Posterior vena cava (tissue), 2 donors: ENCODE measurements at regions not wholly inside any gene's neighbourhood (a gene's known extent, or its start where the extent isn't known, plus 50 kb on each side); places are given as distances from the start of the nearest gene placed in this dataset.

Experiments used
- DNase-seq: peaks from one replicate; pipeline ENCODE4 v3.0.0-alpha.2; 2020; ENCODE audit warnings: low spot score
- intact Hi-C, 2 donors: fragments of 100-400 bp; cut with DNase I; formaldehyde crosslinking; loops; one replicate each; pipeline versions ENCODE4 v1.14.1 to v1.14.2; 2022 to 2023
- donor health status: DM: yes; HTN: yes; CAD: no.
- donor health status: DM: yes; HTN: yes; CAD: no.

DNA sequence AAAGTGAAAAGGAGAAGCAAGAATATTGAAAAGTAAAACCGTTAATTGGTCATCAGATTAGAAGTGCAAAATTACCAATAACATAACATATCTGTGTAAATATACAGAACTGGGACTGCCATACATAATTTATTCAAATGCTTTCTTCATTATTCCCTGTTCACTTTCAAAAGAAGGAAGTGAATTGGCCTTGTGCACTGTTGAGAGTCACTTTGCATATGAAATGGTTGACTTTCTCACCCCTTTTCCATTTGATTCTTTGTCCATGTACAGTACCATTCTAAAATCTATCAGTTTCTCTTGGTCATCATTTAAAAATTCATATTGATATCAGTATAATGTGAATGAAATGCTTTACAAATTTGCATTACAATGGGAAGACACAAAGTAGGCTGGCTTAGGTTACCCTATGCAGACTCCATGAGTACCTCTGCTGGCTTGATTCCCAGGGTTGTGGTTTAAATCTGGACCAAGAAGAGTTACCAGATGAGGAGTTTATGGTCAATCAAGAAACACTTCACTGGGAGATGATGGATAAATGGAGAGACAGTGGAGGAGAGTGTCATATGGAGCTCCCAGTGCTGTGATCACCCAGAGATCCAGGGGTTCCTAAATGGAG lies 210.9 kb upstream of the TOPAZ1 start:
- DNase-seq, result no peak
- intact Hi-C loops, result no loop called here

DNA sequence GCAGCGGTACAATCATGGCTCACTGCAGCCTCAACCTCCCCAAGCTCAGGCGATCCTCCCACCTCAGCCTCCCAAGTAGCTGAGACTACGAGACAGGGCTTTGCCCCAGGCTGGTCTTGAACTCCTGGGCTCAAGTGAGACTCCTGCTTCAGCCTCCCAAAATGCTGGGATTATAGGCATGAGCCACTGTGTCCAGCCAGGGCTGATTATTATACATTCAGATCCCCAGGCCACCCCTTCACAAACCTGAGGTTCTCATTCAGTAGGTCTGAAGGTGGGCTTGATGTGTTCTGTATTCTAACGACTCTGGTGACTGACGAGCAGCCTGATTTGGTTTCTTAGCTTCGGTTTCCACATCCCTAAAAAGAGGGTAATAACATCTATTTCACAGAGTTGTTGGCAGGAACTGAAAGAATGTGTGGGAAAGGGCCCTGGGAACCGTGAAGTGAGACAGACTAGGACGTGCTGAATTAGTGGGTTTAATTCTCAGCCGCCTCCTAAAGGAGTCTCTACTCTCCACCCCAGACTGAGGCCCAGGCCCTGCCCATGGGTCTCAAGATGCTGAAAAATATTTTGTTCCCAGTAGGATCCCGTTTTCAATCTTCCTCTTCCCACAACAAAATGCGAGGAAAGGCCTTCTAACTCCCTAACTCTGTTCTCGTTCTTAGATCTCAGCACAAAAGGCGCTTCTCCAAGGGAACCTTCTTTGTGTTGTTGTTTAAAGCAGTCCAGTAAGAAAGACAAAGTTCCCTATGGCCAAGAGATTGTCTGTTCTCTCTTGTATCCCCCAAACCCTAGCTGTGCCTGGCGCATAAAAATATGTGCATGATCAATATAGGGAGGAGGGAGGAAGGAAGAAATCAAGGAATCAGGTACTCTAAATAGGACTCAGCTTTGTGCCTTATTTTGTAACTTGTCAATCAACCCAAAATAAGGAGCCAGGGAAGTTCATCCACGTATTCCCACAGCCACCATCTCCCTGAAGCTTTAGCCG lies 210.0 kb upstream of the TOPAZ1 start:
- intact Hi-C loops, result no loop called here

DNA sequence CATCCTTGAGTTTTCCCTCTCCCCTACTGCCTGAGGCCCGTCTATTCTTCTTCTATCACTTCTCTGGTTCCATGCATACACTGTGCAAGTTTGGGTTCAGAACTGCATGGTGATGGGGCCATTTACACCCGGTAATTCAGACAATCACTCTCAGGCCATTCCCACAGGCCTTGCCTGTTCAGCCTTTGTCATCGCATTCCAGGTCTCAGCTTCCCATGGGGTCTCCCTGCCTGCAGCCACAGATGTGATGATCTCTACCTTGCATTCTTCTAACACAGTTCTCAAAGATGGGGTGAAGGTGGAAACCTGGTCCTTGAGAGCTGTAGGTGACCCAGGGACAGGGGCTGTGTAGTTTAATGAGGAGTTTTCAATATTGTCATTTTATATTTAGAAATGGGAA lies 209.2 kb upstream of the TOPAZ1 start:
- no peak for DNase-seq
- intact Hi-C loops, result no loop called here

More for the DNA sequence above, 210.0 kb upstream of the TOPAZ1 start:
- DNase-seq, result no peak

DNA sequence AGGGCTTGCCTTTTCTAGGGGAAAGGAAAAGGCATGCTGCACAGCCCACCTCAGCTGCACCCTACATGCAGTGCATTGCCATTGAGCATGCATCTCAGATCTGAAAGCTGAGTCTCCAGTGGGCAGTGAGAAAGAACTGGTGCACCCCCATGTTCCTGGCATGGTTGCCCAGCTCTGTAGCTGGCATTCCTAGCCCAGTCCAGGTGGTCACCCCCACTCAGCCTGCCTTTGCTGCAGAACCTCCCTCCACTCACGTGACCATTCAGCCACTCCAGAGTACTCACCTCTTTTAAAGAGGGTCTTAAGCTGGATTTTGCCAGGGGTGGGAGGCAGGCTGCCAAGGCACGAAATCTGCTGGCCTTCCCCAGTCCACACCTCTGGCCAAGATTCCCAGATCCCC lies 208.6 kb upstream of the TOPAZ1 start:
- intact Hi-C loops, result no loop called here

DNA sequence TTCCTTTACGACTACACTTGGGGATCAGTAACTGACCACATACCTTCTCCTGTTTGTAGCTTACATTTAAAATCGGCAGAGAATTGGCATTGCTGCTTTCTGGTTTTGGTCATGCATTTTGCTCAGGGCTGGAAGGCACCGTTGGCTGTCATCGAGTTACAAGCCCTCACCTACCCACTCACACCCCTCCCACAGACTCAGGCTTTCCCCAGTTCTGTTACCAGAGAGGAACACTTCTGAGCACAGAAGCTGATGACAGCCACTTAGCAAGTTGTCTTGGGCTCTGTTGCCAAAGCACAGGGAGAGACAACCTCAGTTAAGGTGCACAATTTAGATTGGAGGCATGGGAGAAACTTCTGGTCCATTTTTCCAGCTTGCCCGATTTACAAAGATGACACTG lies 204.8 kb upstream of the TOPAZ1 start:
- intact Hi-C loops, result no loop called here
- no peak for DNase-seq

More for the DNA sequence above, 208.6 kb upstream of the TOPAZ1 start:
- DNase-seq, result no peak

DNA sequence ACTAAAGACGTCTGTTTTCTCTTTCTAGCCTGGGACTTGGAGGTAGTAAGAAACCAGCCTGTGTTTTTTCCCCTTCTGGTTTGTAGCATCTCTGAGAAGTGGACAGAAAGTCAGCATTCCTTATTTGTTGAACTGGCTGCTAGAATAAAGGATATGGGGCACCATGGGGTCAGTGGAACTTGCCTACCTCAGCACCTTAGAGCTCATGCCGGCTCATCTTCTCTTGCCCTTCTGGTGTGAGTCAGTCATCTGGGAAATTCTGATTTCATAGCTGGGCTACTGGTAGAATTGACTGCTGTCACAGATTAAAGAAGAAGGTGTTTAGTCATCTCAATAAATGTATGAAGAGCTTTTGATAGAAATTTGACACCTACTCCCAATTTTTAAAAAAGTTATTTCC lies 202.7 kb upstream of the TOPAZ1 start:
- DNase-seq, result no peak
- intact Hi-C loops, result no loop called here

DNA sequence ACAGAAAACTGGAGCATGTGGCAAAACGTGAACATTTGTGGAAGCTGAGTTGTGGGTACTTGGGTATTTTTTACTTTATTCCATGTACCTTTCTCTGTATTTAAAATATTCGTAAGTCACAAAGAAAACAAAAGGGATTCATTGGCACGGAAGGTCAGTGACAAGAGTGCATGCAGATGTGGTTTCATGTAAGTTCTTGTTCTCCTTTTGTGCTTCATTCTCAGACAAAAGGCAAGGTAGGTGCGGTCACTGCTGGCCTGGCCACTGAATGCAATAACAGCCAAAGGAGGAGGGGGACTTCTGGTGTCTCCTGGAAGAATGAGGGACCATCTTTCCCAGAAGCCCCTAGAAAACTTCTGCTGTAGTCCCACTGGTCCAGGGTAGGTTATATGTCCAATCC lies 200.0 kb upstream of the TOPAZ1 start:
- intact Hi-C loops, result no loop called here
- DNase-seq, result no peak

DNA sequence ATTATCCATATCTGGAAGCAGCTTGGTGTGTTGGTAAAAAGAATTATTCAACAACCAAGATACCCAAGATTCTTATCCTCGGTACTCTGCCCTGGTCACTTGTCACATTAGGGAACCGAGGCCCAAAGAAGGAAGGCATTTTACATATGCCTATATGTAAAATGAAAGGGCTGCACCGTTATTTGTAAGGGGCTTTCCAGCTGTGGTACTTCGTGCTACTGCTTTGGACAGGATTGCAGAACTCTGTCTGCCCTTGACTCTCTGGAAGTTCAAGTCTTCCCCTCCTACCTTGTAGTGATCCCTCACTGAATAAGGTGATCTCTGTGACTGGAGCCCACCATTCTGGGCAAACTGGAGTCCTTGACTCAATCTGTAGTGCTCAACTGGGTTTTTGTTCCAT lies 198.9 kb upstream of the TOPAZ1 start:
- no peak for DNase-seq
- intact Hi-C loops, result no loop called here

DNA sequence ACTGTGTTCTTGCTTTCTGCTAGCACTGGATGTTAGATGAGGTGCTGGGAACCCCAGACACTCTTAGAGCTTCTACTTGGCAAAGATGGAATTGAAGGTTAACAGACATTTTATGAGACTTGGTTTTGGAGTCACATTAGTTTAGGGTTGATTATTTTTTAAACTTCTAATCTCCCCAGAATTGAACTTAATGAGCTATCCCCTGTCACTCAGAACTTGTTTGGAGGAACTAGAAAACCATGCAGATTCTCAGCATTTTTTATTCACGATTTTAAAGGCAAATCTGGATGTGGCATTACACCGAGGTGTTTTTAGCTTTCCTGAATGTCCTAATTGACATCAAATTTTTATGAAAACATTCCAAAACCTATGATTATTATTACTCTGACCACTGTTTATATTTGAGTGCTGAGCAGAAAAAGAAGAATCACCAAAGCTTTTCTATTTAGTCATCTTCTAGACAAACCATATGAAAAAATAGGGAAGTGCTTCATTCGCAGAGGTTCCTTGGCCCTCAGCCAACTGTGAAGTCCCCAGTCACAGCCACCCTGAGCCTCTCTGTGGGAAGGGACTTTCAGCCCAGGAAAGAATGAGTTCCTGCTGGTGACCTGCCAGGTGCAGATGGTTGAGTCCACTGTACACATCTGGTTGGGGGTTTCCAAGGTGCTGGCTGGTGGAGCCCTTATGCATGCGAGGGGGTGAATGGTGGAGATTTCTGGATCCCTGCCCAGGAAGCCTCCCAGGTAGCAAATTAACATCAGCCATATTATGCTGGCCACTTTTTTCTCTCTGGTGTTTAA lies 196.0 kb upstream of the TOPAZ1 start:
- DNase-seq, result no peak
- intact Hi-C loops, result no loop called here

DNA sequence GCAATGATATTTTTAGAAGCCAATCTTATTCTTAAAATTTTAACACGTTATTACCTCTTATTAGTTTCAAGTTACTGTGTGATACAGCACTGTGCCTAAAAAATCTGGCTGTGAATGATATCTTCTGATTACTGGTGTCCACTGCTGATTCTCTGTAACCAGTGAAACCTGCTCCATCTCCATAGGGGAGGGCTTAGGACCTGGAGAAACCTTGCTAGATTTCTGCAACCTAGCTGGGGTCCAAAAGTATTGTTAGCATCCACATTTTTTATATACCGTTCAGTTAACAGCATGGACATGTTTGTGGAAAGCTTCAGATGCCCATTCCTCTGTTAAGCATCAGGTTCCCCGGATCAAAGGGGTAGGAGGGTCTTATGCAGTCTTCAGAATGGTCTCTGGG lies 193.9 kb upstream of the TOPAZ1 start:
- no peak for DNase-seq
- intact Hi-C loops, result no loop called here

DNA sequence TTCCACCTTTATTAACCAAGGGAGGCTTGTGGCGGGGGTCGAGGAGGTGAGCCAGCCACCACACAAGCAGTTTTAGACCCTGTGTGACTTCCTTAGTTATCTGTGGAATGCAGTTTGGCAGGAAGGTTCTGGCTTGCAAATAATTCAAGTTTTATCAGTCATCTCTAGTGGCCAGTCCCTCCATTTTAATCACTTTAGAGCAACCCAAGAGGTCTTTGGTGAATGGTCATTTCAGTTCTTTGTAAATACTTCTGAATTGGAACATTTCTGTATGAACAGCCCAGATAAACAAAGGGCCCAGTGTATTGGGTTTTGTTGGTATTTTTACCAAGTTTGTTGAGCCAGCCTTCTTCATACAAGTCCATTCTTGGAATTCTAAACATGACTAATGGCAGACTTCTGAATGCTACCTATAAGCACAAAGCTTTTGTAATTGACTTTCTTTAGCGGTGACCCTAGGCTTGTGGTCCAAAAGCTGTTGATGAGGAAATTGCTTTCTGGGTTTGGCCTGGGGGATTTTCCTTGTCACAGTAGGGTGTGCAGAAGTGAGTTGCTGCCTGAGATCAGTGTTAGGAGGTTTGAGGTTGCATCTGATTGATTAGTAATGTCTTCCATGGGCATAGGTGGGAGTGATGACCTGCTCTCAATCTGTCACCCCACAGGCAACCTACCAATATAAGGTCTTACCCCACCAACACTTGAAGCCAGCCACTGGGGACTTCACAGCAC lies 193.3 kb upstream of the TOPAZ1 start:
- DNase-seq, result no peak
- intact Hi-C loops, result no loop called here

DNA sequence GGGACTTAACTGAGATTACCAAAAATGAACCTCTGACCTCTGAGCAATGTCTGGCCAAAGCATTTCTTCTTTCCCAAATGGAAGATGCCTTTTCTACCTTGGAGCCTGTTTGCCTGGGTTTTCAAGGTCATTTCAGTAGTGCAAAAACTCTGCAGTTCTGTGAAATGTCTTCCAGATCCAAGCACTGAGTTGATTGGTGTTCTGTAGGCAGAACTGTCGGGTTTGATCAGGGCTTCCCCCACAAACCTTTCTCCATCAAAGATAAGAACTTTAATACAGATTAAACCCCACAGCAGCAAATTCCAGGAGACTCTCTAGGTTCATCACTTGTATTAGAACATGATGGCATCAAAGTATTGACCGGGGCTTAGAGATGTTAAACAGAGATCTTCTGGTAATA lies 192.7 kb upstream of the TOPAZ1 start:
- intact Hi-C loops, result no loop called here
- DNase-seq, result no peak

DNA sequence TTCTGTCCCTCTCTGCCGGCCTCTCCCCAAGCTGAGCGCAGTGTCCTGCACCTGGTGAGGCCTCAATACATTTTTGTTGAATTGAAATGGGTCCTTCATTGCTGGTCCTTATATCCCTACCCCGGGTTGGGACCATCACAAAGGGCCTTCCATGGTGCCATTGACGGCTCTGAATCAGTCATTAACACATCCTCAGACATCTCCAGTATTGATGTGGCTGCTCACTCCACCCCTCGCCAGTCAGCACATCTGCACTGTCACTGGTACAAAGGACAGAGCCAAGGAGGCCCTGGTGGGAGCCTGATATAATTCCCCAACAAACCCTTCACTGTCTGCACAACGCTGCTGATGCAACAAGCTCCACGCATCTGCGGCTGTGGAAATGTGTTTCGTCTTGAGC lies 191.6 kb upstream of the TOPAZ1 start:
- intact Hi-C loops, result no loop called here
- DNase-seq, result no peak

DNA sequence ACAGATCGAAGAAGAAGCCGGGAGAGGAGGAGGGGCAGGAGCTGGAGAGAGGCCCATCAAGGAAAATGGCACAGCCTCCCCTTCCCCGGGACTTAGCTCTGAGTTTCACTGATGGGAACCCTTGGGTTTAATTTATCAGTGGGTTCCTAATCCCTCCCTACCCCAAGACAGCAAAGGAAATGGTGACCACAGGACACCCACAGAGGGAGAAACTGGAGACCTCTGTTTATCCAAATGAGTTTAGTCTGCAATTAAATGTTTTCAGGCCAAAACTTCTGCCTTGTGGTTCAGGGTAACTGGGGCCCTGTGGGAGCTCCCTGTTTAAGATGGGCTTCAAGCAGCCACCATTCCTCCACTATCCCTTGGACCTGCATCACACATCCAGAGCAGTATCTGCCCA lies 190.8 kb upstream of the TOPAZ1 start:
- intact Hi-C loops, result no loop called here
- no peak for DNase-seq

DNA sequence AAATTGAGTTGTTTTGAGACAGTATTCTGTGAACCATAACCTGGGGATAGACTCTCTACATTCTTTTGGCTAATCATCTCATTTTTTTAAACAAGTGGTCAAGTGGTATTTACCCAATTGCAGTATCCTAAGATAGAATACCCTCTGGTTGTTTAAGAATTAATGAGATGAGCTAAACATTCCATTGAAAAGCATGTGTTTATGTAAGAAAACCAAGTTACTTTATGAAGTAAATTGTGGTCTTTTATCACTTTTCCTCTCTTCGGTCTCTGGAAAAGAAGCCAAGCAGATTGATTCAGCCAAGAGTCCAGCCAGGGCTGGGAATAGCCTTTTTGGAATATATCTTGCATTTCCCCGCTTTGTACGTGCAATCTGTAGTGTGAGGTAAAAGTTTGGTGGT lies 185.7 kb upstream of the TOPAZ1 start:
- DNase-seq, result no peak
- intact Hi-C loops, result no loop called here

DNA sequence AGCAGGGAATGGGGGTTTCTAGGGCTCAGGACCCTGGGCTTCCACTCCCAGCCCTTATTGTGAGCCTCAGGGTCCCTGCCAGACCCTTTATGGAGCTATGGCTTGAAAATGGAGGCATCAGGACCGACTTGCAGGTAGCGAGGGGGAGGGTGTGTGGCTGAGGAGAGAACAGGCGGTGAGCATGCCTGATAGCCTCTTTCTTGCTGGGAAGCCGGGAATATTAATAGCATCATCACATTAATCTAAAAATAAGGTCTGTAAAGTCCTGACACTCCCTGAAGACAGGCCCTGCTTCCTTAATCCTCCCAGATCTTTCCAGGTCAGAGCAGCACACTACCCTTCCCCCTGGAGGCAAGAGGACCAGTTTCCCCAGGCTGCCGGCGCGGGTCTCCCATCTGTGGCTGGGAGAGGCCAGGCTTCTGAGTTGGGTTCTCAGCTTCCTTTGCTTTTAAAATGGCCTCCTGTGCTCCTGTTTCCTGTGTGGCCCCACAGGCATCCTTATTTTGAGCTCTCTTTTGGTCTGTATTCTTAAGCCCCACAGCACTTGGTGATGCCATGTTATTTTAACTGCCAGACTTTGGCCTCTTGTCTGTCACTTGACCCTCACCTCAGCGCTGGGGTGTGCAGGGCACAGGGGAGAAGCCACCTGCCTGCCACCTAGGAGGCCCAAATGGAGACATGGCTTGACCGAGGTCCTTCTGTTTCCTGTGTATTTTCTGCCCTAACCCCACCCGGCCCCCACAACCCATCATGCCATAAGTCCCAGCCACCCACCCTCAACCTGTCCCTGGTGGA lies 185.0 kb upstream of the TOPAZ1 start:
- intact Hi-C loops, result no loop called here
- DNase-seq, result no peak

DNA sequence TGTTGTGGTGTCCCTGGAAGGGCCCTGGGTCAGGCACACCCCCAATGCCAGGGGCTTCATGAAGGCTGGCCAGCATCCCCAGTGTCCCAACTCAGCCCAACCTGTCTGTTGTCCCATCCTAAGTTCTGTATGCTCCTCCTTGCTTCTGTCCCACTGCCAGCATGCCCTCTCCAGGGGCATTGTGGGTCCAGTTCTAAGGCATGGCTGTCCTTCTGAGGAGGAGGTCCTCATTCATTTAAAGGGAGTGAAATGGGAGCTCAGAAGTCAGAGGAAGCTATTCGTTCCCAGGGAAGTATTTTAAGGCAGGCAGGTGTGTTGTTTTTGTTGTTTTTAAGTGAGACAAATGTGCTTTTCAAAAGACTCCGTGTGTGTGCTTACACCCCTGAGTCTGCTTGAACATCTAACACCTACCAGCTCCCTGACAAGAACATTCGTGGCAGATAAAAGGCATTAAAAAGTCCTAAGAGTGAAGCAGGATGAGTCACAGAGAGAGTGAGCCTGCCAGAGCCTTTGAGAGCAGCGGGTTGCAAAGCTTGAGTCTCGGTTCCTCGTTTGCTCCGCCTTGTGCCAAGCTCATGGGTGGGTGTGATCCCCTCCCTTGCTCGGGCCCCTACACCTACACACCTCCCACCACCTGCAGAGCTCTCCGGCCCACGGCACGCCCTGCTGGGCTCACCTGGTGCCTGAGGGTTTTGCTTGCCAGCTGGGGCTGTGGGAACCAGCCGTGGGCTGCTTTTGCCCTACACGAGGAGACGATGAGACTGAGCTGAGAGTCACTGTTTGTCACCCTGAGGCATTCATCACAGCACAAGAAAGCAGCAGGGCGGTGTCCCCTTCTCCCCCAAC lies 183.4 kb upstream of the TOPAZ1 start:
- no peak for DNase-seq
- intact Hi-C loops, result no loop called here

DNA sequence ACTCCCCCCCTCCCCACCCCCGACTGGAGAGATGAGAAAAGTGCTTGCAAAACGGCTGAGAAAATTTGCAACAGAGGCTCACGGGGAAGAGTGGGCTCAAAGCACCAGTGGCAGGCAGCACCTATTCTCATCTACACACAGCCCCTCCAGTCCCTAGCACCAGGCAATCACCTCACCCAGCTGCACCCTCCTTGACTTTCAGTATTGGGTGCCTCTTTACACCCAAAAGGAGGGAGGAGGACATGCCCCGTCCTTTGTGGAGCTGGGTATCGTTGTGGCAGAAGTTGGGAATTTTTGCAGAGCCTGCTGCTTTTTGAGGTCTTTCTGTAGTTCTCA lies 182.8 kb upstream of the TOPAZ1 start:
- intact Hi-C loops, result no loop called here
- no peak for DNase-seq
